ENCODE measurements at regions not wholly inside any gene's neighbourhood (a gene's known extent, or its start where the extent isn't known, plus 50 kb on each side); places are given as distances from the start of the nearest gene placed in this dataset.

GRCh38 chr6:108785653-108786052 lies 62.6 kb upstream of the ARMC2 start:
- Histone ChIP-seq H3K4me3 (ENCODE audit: low read depth, low read length) (no peak overlapping the region), H3K36me3 (ENCODE audit: control insufficient read depth, insufficient read depth, low read length) (no peaks in the 10 kb centered on the region), H3K27me3 (ENCODE audit: control insufficient read depth, insufficient read depth, low read length) (no peaks in the 10 kb centered on the region)
- ChIA-PET POLR2A (no interaction called here), CTCF (no interaction called here)
- no peak for DNase-seq (ENCODE audit: low read depth)
- TF ChIP-seq, protein P1, sequence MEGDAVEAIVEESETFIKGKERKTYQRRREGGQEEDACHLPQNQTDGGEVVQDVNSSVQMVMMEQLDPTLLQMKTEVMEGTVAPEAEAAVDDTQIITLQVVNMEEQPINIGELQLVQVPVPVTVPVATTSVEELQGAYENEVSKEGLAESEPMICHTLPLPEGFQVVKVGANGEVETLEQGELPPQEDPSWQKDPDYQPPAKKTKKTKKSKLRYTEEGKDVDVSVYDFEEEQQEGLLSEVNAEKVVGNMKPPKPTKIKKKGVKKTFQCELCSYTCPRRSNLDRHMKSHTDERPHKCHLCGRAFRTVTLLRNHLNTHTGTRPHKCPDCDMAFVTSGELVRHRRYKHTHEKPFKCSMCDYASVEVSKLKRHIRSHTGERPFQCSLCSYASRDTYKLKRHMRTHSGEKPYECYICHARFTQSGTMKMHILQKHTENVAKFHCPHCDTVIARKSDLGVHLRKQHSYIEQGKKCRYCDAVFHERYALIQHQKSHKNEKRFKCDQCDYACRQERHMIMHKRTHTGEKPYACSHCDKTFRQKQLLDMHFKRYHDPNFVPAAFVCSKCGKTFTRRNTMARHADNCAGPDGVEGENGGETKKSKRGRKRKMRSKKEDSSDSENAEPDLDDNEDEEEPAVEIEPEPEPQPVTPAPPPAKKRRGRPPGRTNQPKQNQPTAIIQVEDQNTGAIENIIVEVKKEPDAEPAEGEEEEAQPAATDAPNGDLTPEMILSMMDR (IDR thresholded peaks at IDR 0.05; ENCODE audit: insufficient read depth, low read depth, low read length), result no peak

- POLR2A ChIA-PET, result no interaction called here
- TF ChIP-seq, protein P1 (IDR thresholded peaks at IDR 0.05; ENCODE audit: insufficient read depth, low read depth, low read length), result no peak
Measured at GRCh38 chr6:108788416-108788815, 59.8 kb upstream of the ARMC2 start.

DNA sequence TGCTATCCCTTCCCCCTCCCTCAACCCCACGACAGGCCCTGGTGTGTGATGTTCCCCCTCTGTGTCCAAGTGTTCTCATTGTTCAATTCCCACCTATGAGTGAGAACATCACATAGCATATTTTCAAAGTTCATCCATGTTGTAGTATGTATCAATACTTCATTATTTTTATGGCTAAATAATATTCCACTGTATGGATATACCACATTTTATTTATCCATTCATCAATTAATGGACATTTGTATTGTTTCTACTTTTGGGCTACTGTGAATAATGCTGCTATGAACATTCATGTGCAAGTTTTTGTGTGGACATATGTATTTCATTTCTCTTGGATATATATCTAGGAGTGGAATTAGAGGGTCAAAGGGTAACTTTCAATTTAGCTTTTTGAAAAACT lies 58.7 kb upstream of the ARMC2 start:
- ChIA-PET POLR2A (no interaction called here), CTCF (no interaction called here)
- TF ChIP-seq, protein P1 (IDR thresholded peaks at IDR 0.05; ENCODE audit: insufficient read depth, low read depth, low read length), result no peak
- H3K27me3 ChIP-seq (ENCODE audit: control insufficient read depth, insufficient read depth, low read length), result no peaks in the 10 kb centered on the region
- no peak overlapping the region for H3K4me3 ChIP-seq (ENCODE audit: low read depth, low read length)
- DNase-seq (ENCODE audit: low read depth), result no peak
- H3K36me3 ChIP-seq (ENCODE audit: control insufficient read depth, insufficient read depth, low read length), result no peaks in the 10 kb centered on the region

More at GRCh38 chr6:108788416-108788815, 59.8 kb upstream of the ARMC2 start:
- DNase-seq (ENCODE audit: low read depth), result no peak
- H3K4me3 ChIP-seq (ENCODE audit: low read depth, low read length), result no peak overlapping the region
- CTCF ChIA-PET, result interaction anchor here (1.0 kb wide), 1 partner anchor 237 kb away, joined by 4 read pairs; no protein-coding TSS in a partner anchor
- H3K36me3 ChIP-seq (ENCODE audit: control insufficient read depth, insufficient read depth, low read length), result no peaks in the 10 kb centered on the region
- no peaks in the 10 kb centered on the region for H3K27me3 ChIP-seq (ENCODE audit: control insufficient read depth, insufficient read depth, low read length)

DNA sequence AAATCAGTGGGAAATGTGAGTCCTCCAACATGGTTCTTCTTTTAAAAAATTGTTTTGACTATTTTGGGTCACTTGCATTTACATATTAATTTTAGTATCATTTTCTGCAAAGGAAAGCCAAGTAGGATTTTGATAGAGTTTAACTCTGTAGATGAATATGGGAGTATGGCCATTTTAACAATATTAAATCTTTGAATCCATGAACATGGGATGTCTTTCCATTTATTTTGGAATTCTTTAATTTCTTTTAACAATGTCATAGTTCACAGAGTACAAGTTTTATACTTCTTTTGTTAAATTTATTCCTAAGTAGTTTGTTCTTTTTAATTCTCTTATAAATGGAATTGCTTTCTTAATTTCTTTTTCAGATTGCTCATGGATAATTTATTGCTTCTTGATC lies 56.5 kb upstream of the ARMC2 start:
- no peaks in the 10 kb centered on the region for H3K27me3 ChIP-seq (ENCODE audit: control insufficient read depth, insufficient read depth, low read length)
- CTCF ChIA-PET, result no interaction called here

GRCh38 chr6:108793516-108794251 lies 54.5 kb upstream of the ARMC2 start:
- DNase-seq (ENCODE audit: low read depth), result no peak
- ChIA-PET POLR2A (no interaction called here), CTCF (interaction anchor here (1.5 kb wide), 1 partner anchor 12 kb away, joined by 4 read pairs; no protein-coding TSS in a partner anchor)
- TF ChIP-seq, protein P1 (IDR thresholded peaks at IDR 0.05; ENCODE audit: insufficient read depth, low read depth, low read length), result no peak
- Histone ChIP-seq H3K27me3 (ENCODE audit: control insufficient read depth, insufficient read depth, low read length) (no peaks in the 10 kb centered on the region), H3K36me3 (ENCODE audit: control insufficient read depth, insufficient read depth, low read length) (no peaks in the 10 kb centered on the region), H3K4me3 (ENCODE audit: low read depth, low read length) (no peak overlapping the region)

More for the DNA sequence above, 56.5 kb upstream of the ARMC2 start:
- TF ChIP-seq, protein P1 (IDR thresholded peaks at IDR 0.05; ENCODE audit: insufficient read depth, low read depth, low read length), result no peak
- DNase-seq (ENCODE audit: low read depth), result no peak
- H3K4me3 ChIP-seq (ENCODE audit: low read depth, low read length), result no peak overlapping the region
- POLR2A ChIA-PET, result no interaction called here
- no peaks in the 10 kb centered on the region for H3K36me3 ChIP-seq (ENCODE audit: control insufficient read depth, insufficient read depth, low read length)
